ENCODE measurements at regions not wholly inside any gene's neighbourhood (a gene's known extent, or its start where the extent isn't known, plus 50 kb on each side); places are given as distances from the start of the nearest gene placed in this dataset.

DNA sequence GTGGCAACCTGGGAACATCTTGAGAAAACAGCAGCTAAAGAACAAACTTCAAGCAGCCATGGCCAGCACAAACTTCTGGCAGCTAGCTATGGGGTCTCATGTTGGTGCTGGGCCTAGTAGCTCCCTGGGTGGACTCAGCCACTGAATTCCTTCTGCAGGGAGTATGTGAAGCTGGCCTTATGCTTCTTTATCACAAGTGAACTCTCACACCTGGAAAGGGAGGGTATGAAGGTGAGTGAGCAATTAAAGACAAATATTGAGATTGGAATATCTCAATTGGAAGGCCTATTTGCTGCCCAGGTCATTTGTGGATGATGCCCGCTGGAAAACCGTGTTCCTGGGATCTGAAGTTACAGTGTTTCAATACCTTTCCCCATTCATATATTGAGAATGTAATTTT is 153.3 kb upstream of the RPS6KA3 start:
- DNase-seq, result no peak

DNA sequence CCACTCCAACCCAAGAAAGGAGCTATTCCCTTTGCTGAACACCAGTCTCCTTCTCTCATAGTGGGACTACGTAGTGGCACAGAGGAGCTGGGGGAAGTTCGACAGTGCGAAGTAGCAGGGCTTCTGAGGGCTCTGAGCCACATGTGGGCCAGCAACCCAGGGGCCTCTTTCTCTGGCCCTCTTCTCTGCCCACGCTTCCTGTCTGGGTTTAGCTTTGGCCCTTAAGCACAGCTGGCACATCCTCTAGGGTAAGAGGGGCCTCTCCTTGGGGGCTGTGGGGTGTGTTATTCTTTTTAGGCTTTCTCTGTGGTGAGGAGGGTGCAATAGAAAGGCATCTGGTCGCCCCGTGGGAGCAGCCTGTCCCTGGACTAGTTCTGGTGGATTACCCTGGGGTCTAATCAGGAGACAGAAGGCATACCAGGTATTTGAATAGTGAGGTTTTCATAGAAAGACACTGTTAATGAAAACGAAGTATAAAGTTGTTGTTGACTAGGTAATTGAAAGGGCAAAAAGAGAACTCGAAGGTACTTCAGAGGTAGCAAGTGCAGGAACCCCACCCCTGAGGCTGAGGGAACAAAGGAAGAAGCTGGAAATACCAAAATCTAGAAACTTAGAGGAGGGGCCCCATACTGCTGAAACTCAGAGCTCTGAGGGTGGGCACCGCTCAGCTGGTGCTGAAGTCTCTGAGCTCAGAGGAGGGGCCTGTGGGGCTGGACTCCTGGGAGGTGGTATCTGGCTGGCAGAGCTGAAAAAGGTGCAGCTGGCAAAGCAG is 151.9 kb upstream of the RPS6KA3 start:
- peak; percentile 13 for DNase-seq

DNA sequence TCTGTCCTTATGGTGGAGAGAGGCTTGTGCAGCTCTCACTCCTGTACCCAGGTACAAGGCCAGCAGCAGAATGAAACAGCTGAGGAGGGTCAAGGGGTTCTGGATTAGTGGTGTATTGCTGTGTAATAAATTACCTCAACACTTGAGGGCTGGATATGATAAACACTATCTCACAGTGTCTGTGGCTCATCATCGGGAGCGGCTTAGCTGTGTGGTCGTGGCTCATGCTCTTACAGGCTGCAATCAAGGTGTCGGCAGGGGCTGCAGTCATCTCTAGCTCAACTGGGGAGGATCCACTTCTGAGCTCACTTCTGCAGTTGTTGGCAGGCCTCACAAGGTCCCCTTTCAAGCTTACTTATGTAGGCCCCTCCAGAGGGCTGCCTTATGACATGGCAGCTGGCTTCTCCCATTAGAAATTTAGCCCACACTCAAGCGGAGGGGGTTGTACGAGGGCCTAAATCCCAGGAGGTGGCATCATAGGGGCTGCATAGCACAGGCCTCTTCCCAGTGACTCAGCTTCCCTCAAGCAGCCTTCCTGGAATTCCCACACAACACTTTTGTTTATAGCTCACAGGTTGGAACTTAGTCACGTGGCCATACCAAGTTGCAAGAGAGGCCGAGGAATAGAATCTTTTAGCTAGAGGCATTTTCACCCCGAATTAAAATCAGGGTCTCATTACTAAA is 148.2 kb upstream of the RPS6KA3 start:
- no peak for DNase-seq

DNA sequence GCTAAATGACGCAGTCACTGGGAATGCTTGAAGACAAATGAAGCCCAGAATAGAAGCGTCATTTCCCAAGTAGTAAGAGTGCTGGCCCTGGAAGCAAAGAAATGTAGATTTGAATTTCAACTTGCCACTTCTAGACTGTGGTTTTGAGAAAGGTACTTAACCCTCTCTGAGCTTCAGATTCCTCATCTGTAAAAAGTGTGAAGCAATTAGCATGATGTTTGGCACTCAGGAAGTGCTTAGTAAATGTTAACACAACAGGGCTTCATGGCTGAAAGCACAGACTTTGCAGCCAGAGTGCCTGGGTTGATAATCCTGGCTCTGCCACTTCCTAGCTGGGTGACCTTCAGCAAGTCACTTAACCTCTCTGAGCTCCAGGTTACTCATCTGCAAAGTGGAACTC is 147.4 kb upstream of the RPS6KA3 start:
- no peak for DNase-seq

DNA sequence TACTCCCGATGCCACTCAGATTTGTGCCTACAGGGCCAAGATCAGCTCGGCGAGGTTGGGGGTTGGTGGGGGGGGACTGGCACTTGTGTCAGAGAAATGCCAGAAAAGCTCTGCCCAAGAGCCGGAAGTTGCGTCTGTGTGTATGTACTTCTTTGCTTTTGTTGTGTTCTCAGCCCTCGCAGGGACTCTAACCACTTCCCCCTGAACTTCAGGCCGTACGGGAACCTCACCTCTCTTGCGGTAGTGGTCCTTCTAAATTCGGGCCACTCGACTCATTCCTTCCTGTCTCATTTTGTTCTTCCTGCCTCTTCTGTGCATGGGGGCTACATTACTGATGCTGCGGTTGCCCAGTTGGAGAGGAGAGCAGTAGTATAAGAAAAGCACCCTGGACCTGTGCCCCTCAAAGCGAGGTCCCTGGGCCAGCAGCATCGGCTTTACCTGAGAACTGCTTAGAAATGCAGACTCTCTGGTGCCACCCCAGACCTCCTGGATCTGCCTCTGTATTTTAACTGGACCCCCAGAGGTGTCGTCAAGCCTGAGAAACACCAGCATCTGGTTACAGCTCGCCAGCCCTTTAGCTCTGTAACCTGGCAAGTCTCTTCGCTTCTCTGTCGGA is 146.3 kb upstream of the RPS6KA3 start:
- peak; percentile 33 for DNase-seq

DNA sequence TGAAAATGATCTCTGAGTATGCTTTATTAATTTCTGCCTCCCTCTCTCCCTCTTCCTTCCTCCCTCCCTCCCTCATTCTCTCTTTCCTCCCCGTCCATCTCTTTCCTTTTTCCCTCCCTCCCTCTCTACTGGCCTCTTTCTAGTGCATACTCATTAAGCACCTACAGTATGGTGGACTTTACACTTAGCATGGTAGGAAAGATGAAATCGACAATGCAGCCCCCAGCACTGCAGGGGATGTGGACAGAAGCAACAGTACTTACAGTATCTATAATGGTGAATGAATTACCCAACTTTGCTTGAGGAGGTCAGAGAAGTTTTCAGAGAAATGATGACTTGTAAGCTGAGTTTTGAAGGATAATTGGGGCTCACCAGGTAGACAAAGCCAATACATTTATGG is 143.8 kb upstream of the RPS6KA3 start:
- DNase-seq, result no peak

DNA sequence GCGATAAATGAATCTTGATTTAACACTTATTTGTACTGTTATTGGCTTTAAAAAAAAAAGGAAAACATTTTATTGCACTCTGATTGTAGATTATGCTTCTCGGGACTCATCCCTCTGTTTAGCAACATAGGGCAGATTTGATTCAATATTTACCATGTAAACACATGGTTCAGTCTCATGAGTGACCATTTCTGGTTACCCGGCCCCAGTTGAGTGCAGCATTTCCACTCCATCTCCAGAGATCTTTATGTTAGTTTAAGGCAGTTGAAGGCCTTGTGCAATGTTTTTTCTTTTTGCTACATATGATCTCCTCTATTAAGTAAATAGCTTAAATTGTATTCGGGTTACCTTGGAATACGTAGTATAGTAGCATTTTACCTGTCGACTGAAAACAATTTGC is 143.3 kb upstream of the RPS6KA3 start:
- no peak for DNase-seq

DNA sequence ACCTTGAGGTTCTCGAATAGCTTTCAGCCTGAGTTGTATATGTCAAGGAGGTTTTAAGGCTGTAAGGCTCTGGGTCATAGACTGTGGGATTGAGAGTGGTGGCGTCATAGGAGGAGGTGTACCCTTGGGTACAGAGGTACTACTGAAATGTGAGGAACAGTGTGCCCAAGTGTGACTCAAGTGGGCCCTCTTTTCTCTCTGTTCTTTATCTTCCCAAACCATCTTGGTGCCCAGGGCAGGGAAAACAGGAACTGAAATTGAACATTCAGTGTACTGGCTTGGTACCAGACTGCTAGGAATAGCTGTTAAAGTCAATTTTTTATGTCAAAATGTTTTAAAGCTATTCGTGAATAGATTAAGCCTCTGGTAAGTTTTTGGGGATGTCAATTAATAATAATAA is 136.2 kb upstream of the RPS6KA3 start:
- DNase-seq, result no peak

DNA sequence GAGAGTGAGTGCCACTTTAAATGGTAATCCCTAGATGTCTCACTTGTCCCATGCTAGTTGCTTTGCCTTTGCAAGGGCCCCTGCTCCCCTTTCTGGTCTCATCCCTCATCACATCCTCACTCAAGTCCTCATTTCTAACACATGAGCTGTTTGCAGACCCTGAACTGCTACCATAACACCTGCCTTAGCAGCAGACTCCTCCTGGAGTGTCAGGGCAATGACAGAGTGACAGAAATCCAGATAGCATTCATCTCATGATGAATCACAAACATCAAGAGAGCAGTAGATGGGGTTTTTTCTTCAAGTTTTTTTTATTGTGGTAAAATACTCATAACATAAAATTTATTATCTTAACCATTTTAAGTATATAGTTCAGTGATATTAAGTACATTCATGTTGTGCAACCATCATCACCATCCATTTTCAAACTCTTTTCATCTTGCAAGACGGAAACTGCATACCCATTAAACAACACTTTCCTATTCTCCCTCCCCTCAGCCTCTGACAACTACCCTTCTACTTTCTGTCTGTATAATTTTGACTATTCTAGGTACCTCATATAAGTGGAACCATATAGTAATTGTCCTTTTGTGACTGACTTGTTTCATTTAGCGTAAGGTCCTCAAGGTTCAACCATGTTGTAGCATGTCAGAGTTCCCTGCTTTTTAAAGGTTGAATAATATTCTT is 133.2 kb upstream of the RPS6KA3 start:
- DNase-seq, result no peak

DNA sequence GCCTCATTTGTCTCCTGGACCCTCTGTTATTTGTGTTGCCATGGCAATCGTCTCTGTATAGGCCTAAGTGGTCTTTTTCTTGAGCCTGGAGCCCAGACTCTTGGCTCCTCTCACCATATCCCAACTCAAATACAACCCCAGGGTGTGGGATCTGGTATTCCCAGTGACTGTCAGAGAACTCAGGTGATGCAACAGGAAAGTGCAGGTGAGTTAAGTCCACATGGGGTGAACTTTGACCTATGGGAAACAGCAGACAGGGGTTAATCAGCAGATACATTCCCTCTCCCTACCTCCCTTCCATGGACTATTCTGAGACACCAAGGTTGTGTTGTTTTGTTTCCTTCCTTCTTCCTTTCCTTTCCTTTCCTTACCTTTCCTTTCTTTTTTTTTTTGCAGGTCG is 130.9 kb upstream of the RPS6KA3 start:
- no peak for DNase-seq

DNA sequence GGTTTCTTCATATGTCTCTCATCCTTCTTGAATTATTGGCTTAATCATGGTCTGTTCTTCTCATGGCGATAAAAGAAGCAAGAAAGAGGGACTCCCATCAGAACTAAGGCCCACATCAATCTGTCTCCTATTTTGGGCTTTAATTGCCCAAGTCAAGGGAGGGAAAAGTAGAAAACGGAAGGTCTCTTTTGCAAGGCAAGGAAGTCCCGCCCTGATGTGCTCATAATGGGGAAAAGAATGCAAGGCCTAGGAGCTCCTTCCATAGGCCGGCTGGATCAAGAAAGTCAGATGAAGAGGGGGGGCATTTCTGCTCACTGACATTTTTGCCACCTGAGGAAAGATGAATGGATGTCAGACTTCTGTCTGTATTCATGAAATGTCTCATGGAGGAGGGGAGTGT is 127.7 kb upstream of the RPS6KA3 start:
- no peak for DNase-seq

DNA sequence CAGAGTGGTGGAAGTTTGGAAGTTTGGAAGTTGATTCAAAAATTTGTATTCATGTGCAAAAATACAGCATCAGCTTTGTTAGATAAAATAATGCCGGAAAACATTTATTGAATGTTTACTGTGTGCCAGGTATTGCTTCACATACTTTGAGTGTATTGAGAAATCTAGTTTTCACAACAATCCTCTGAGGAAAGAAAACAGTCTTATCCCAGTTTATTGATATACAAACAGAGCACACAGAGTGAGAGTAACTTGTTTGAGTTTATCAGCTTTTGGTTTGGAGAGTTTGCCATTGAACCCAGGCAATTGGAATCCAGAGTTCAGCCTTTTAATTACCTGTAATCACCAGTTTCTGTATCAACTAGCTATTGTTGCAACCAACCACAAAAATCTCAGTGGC is 127.2 kb upstream of the RPS6KA3 start:
- no peak for DNase-seq

DNA sequence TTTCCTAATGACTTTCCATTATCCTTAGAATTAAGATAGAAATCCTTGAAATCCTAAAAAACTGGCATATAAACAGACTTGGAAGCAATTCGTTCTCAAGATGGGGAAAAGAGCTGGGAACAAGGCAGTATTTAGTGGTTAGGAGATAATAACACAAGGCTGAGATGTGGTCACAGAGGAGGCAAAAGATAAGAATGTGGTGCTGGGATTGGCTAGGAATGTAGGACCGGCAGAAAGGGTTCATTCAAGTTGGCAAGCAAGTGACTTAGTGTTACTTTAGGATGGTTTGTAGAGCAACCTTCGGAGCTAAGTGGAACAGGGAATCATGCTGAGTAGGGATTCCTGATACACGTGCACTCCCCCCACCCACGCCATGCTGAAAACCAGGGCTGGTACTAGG is 121.9 kb upstream of the RPS6KA3 start:
- DNase-seq, result no peak

DNA sequence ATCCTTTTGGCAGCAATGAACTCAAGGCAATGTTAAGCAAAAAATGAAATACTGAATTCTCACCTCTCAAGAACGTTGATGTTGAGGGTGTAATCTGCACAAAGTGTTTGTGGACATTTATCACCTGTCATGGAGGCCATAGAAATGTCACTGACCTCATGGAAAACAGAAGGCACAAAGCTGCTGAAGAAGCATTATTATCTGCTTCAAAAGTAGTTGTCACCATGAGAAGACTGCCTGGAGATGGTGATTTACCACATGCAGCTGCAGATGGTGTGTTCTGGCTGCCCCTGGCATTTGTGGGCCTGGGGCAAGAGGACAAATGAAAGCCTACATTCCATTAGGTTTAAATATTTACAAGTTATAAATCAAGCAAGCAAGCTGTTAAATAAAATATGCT is 116.8 kb upstream of the RPS6KA3 start:
- no peak for DNase-seq

DNA sequence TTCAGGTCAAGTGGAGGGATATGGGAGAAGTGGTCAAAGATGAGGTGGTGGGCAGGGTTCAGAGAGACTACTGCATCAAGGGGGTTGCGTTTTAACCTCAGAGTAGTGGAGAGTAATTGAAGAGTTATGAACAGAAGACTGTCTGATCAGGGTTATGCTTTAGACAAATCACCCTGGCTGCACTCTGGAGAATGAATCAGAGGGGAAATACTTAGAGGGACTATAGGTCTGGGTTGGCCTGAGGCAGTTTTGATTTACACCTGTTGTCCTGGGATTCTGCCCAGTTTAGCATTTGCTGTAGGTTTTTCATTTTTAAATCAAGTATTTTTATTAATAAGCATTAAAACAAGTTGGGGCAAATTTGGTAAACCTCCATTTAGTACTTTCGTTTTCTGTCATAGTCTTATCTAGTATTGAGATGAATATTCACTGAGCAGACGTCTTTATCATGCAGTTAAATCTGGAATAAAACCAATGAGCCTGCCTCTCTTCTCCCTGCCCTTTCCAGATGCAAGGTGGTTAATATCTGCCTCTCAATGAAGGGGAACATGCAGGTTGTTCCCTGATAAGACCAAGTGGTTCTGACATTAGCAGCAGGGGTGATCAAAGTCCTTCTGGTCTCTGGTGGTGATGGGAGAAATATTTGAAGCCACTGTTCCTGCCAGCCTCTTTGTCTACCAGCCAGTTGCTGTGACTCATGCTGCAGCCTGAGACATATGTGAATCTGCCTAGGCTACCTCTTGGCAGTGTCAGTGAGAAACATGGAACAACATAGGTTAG is 116.0 kb upstream of the RPS6KA3 start:
- DNase-seq, result peak; percentile 47

DNA sequence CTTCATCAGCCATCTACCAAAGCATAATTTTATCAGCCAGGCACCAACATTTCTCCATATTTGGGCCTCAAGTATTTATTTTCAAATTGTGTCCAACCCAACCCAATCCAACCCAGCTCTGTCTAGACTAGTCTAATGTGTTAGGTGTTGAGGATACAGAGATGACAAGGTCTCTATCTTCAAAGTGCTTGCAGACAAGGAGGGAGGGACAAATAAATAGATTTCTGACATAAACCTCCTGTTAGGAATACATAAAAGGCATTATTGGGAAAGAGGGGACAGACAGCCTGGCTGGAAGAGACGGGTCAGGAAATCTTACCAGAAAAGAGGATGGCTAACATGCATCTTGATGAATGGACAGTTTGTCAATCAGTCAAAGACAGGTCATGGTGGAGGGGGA is 115.4 kb upstream of the RPS6KA3 start:
- DNase-seq, result no peak

DNA sequence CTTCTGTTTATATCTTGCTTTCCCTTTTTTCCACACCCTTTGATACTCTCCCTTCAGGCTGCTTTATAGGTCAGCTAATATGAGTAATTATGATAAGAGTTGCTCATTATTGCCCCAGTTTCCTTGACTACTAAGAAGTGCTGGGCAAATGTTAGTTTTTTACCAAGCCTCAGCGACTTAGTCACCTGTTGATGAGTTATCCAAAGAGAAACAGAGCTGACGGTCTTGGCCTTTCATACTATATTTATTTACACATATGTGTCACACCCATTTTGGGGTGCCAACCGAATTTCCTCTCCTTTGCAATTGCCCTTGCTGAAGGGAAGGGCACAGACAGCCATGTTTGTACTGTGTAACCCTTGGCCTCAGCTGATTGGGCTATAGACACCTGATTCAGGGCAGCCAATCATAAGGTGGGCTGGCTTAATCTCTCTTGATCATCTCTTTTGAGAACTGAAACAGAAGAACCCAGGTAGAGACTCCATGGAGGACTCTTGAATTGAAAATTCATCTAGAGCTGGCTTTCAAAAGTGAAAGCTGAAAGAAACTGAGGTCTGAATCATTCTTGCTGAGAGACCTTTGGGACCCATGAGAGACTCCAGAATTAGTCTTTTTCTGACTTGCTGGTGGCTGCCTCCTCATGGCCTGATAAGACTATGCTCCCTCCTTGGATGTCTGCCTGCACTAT is 111.7 kb upstream of the RPS6KA3 start:
- peak; percentile 49 for DNase-seq

DNA sequence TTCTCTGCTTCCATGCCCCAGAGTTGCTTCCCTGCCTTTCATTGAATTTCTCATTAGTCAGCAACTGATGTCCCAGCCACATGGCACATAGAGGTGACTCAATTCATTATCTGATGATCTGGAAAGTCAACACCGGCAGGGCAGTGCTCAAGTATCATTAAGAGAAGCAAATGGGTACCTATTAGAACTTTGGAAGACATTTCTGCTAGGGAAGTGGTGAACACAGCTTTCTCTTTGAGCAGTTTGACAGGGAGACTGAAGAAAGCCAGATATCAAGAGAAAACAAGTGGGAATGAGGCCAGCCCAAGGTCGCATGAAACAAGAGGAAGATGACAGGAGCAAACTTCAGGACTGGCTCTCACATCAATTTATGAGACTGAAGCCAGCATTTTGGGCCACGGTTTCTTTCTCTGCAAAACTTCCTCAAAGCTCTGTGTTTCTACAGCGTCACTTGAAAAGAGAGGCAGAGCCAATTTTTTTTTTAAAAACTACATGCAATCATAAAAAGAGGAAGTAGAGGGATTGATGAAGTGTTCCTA is 108.3 kb upstream of the RPS6KA3 start:
- DNase-seq, result no peak

DNA sequence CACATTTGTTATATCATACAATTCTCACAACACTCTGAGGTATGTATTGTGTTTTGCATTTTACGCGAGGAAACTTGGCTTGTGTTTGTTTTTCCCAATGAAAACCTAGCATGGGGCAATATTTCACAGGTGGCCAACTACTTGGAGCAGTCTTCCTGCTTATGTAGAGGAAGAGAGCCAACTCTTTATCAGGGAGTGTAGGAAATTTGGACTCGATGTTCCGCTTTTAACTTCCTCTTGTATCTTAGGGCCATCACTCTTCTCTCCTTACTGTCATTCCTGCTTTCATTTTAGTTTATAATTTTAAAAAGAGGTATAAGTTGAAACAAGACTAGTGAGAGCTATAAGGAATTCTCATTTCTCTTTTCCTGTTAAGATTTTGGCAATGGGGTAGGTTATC is 107.7 kb upstream of the RPS6KA3 start:
- no peak for DNase-seq

DNA sequence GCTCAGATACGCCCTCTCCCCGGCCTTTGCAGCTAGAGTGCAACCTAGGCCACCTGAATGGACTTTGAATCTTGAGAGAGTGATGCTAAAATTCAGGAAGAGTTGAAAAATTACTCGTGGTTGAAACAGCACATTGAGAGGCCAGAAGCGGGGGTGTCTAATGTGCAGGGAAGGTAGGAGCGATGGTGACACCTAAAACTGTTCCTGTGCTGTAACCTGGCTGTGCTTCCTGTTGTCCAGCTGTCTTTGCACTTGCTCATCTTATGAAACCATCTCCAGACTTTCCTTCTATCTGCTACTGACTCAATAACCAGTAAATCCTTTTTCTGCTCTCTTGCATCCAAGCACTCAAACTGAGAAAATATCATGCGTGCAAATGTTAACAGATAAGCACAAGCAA is 106.4 kb upstream of the RPS6KA3 start:
- no peak for DNase-seq

DNA sequence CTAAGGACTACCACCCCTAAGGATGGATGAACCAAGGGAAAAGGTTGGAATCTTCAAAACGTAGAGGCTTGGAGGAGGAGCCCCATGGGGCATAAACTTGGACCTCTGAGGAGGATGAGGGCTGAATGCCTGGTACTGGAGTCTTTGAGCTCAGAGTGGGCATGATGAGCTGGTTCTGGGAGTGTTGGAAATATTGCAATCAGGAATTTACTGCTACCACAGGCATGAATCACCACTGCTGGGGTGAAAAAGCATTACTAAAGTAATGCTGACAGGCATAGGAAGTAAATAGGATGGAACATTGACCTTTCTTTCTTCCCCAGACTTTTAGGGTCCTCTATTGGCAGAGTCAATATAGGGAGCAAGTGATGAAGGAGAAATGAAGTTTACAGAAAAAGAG is 105.8 kb upstream of the RPS6KA3 start:
- DNase-seq, result no peak

DNA sequence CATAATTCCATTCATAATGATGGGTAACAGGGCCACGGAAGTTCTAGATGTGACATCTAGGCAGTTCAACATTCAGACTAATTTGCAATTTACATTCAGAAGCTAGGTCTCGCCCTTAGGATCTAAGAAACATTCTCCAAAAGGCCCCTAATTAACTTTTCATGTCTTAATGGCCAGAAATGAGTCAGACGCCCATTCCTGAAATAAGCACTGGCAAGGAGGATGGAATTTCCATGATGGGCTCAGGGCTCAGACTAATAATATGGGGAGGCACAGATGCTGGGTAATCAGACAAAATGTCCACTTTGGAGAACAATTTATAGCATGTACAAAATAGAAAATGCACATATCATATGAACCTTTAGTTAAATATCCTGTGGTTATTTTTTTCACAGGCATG is 102.8 kb upstream of the RPS6KA3 start:
- DNase-seq, result no peak

All from stimulated activated CD4-positive, alpha-beta T cell treated with anti-CD3 and anti-CD28 coated beads, Interleukin-15, amount 100 ng/mL, for 24 hours (primary cell).